Sigmoid colon (tissue), 6 donors: ENCODE measurements at regions not wholly inside any gene's neighbourhood (a gene's known extent, or its start where the extent isn't known, plus 50 kb on each side); places are given as distances from the start of the nearest gene placed in this dataset.

Experiments used
- DNase-seq: peaks from one replicate; pipeline ENCODE4 v3.0.0-alpha.2; 2019
- H3K27ac ChIP-seq, 4 donors: fragments of 200-600 bp; sonication (generic); one replicate each; pipeline ENCODE4 v1.5.1; 2016 to 2019; ENCODE audit warnings: mild to moderate bottlenecking in 1 of 4
- H3K27me3 ChIP-seq, 3 donors: fragments of 200-600 bp; sonication (generic); one replicate each; pipeline ENCODE4 v1.5.1; 2019; ENCODE audit warnings: mild to moderate bottlenecking in 1 of 3
- H3K36me3 ChIP-seq, 4 donors: fragments of 200-600 bp; sonication (generic); one replicate each; pipeline ENCODE4 v1.5.1; 2016 to 2019
- H3K4me1 ChIP-seq, 4 donors: fragments of 200-600 bp; sonication (generic); one replicate each; pipeline ENCODE4 v1.5.1; 2017 to 2019
- H3K4me3 ChIP-seq, 4 donors: fragments of 200-600 bp; sonication (generic); one replicate each; pipeline ENCODE4 v1.5.1; 2017 to 2019; ENCODE audit warnings: mild to moderate bottlenecking in 2 of 4, moderate library complexity in 1 of 4
- H3K9me3 ChIP-seq, 4 donors: fragments of 200-600 bp in 3 of 4; sonication (generic) in 3 of 4; one replicate each; pipeline versions ENCODE4 v1.5.1 to v1.6.1; 2013 to 2019
- EP300 ChIP-seq, 4 donors: sonication (generic); formaldehyde crosslinking; IDR thresholded peaks; one replicate each; pipeline ENCODE4 v1.6.1; 2017; ENCODE audit warnings: antibody characterized with exemption in 4 of 4
- POLR2A ChIP-seq, 2 donors: fragments of 450-650 bp; IDR thresholded peaks; one replicate each; pipeline ENCODE4 v1.6.1; 2016; ENCODE audit warnings: antibody characterized with exemption in 2 of 2, mild to moderate bottlenecking in 2 of 2, moderate library complexity in 2 of 2
- POLR2AphosphoS5 ChIP-seq, 4 donors: sonication (generic); formaldehyde crosslinking; IDR thresholded peaks; one replicate each; pipeline ENCODE4 v1.6.1; 2017; ENCODE audit warnings: antibody characterized with exemption in 4 of 4
- WGBS, 2 donors: extraction: QIAGEN DNeasy Blood & Tissue Kit; methylation state at CpG; one replicate each; pipeline ENCODE4 v1.1.7; 2013; 5-methylcytosine and 5-hydroxymethylcytosine counted together
- intact Hi-C: fragments of 100-400 bp; cut with DNase I; formaldehyde crosslinking; loops from one replicate; pipeline ENCODE4 v1.15.1; 2023
- TF ChIP-seq, protein P1 (sequence below), 4 experiments: fragments of 450-650 bp in 3 of 4; fragments of 200-600 bp in 1 of 4; IDR thresholded peaks; one replicate each; pipeline ENCODE4 v1.5.1; 2016 to 2019; ENCODE audit warnings: antibody characterized with exemption in 4 of 4, mild to moderate bottlenecking in 3 of 4, moderate library complexity in 2 of 4
- donor health status: healthy with polysubstance abuse.
- donor health status: healthy.

DNA sequence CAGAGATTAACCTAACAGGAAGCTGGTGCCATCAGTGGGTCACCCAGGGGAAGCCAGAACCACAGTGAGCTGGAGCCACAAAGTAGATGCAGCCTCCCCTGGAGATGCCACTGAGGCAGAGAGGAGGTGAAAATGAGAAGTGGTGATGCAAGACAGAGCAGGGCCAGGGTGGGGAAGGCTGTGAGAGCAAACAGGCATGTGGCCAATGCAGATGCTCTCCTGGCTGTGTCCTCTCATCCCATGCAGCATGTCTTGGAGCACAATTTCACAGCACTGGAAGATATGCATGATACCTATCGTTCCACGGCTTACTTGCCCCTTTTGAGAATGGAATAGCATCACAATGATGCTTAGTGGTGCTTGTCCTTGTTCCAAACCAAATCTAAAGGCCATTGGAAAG is 126.3 kb downstream of the ABHD5 start:
- H3K4me3 ChIP-seq = no peak overlapping the region
- H3K9me3 ChIP-seq = no peaks in the 10 kb centered on the region
- 89% methylated on average over 2 of the region's 2 CpGs for WGBS, 2 donors
- intact Hi-C loops = no loop called here
- H3K36me3 ChIP-seq = no peaks in the 10 kb centered on the region
- DNase-seq = no peak
- no peak for TF ChIP-seq POLR2AphosphoS5 (IDR thresholded peaks at IDR 0.05)
- TF ChIP-seq, protein P1, sequence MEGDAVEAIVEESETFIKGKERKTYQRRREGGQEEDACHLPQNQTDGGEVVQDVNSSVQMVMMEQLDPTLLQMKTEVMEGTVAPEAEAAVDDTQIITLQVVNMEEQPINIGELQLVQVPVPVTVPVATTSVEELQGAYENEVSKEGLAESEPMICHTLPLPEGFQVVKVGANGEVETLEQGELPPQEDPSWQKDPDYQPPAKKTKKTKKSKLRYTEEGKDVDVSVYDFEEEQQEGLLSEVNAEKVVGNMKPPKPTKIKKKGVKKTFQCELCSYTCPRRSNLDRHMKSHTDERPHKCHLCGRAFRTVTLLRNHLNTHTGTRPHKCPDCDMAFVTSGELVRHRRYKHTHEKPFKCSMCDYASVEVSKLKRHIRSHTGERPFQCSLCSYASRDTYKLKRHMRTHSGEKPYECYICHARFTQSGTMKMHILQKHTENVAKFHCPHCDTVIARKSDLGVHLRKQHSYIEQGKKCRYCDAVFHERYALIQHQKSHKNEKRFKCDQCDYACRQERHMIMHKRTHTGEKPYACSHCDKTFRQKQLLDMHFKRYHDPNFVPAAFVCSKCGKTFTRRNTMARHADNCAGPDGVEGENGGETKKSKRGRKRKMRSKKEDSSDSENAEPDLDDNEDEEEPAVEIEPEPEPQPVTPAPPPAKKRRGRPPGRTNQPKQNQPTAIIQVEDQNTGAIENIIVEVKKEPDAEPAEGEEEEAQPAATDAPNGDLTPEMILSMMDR (IDR thresholded peaks at IDR 0.05) = no peak
- no peak for TF ChIP-seq POLR2A (IDR thresholded peaks at IDR 0.05)
- no peak for TF ChIP-seq EP300 (IDR thresholded peaks at IDR 0.05)
- H3K4me1 ChIP-seq = no peaks in the 10 kb centered on the region
- H3K27ac ChIP-seq = no peak overlapping the region
- no peaks in the 10 kb centered on the region for H3K27me3 ChIP-seq

DNA sequence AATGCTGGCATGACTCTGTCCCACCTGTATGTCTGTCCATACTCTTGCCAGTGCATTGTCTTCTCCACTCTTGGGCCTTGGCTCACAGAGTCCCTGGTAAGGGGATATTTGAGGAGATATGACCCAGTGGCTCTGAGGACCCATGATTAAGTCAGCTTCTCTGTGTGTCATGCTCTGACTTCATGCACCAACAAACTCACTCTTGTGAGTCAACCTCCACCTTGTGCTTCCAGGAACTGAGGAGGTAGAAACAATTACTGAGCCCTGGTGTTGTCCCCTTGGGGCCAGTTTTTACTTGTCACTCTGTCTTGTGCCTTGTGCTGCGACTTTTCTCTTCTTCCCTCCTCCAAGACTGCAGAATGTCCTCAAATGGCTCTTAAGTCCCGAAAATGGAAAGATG is 127.1 kb downstream of the ABHD5 start:
- intact Hi-C loops = no loop called here
- H3K27ac ChIP-seq = no peak overlapping the region
- TF ChIP-seq POLR2A (IDR thresholded peaks at IDR 0.05) (no peak), POLR2AphosphoS5 (IDR thresholded peaks at IDR 0.05) (no peak), EP300 (IDR thresholded peaks at IDR 0.05) (no peak)
- TF ChIP-seq, protein P1 (IDR thresholded peaks at IDR 0.05) = no peak
- H3K27me3 ChIP-seq = no peaks in the 10 kb centered on the region
- H3K36me3 ChIP-seq = no peaks in the 10 kb centered on the region
- H3K4me1 ChIP-seq = no peaks in the 10 kb centered on the region
- no peak for DNase-seq
- WGBS, 2 donors = 80% methylated on average over 2 of the region's 2 CpGs
- H3K4me3 ChIP-seq = no peak overlapping the region
- H3K9me3 ChIP-seq = no peaks in the 10 kb centered on the region

DNA sequence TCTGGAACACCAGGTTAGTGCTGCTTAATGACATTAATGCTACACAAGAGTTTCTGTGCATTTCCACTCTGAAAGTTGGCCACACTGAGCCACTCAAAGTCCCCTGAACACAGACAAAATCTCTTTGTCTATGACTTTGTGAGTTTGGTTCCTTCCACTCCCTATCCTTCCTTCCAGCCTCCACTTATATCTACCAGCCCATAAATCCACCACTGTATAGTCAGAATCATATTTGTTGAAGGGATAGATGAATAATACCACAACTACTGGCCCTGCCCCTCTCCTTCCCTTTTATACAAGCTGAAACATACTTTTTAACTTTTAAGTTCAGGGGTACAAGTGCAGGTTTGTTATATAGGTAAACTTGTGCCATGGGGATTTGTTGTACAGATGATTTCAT is 127.5 kb downstream of the ABHD5 start:
- Histone ChIP-seq H3K36me3 (no peaks in the 10 kb centered on the region), H3K27ac (no peak overlapping the region), H3K27me3 (no peaks in the 10 kb centered on the region), H3K9me3 (no peaks in the 10 kb centered on the region), H3K4me3 (no peak overlapping the region), H3K4me1 (no peaks in the 10 kb centered on the region)
- intact Hi-C loops = no loop called here
- TF ChIP-seq, protein P1 (IDR thresholded peaks at IDR 0.05) = no peak
- no peak for TF ChIP-seq POLR2A (IDR thresholded peaks at IDR 0.05)
- TF ChIP-seq EP300 (IDR thresholded peaks at IDR 0.05) = no peak
- no peak for TF ChIP-seq POLR2AphosphoS5 (IDR thresholded peaks at IDR 0.05)
- no peak for DNase-seq

DNA sequence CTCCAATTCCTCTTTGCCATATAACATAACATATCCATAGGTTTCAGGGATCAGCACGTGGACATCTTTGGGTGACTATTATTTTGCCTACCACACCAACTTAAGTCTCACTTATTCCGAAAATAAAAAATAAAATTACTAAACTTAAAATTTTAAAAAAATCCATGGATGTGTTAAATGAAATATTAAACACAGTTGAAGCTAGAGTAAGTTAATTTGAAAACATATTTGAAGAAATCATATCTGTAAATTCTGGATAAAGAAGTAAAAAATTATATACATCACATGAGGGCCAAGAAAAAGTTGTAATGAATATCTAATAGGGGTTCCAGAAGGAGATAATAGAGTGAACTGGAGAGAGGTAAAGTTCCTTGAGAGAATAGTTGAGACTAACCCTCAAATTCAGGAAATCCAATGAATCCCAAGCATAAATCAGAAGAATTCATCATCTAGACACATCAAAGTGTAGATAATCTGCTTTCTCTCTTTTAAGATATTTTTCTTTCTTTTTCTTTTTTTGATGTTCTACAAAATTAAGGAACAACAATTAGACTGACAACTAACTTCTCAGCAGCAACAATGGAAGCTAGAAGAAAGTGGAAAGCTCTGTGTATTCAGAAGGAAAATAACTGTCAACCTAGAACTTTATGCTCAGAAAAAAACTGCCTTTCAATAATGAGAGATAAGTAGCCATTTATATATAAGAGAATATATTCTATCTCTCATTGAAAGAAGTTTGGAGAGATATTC is 147.4 kb downstream of the ABHD5 start:
- 33 to 37% methylated on average over 2 of the region's 2 CpGs for WGBS, 2 donors
- DNase-seq = no peak
- peaks cover 0 to 4% (median 3%) of the 10 kb centered on the region in 4 donors for H3K9me3 ChIP-seq
- H3K4me3 ChIP-seq = no peak overlapping the region
- H3K36me3 ChIP-seq = no peaks in the 10 kb centered on the region
- TF ChIP-seq, protein P1 (IDR thresholded peaks at IDR 0.05) = no peak
- TF ChIP-seq POLR2A (IDR thresholded peaks at IDR 0.05) (no peak), POLR2AphosphoS5 (IDR thresholded peaks at IDR 0.05) (no peak)
- intact Hi-C loops = no loop called here
- no peak overlapping the region for H3K27ac ChIP-seq
- H3K27me3 ChIP-seq = no peaks in the 10 kb centered on the region
- H3K4me1 ChIP-seq = no peaks in the 10 kb centered on the region

DNA sequence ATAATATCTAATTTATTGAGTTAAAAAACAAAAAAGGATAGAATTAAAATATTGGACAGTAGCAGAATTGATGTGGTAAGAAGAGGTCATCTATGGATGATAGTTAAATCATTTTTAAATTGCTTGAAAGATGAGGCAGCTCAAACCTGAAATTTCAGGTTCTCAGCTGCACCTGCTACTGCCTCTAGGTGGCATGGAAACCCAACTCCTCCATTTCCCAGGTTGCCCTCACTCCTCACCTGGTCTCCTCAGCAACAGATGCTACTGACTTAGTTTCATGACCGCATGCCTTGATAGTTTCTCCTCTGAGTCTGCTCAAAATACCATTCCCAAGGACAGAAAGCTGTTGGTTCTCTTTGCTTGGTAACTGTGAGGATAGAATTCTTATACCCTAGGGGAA is 148.1 kb downstream of the ABHD5 start:
- Histone ChIP-seq H3K36me3 (no peaks in the 10 kb centered on the region), H3K4me1 (no peaks in the 10 kb centered on the region), H3K9me3 (peaks cover 0 to 4% (median 3%) of the 10 kb centered on the region in 4 donors), H3K27ac (no peak overlapping the region), H3K27me3 (no peaks in the 10 kb centered on the region), H3K4me3 (no peak overlapping the region)
- no peak for TF ChIP-seq EP300 (IDR thresholded peaks at IDR 0.05)
- TF ChIP-seq, protein P1 (IDR thresholded peaks at IDR 0.05) = no peak
- TF ChIP-seq POLR2AphosphoS5 (IDR thresholded peaks at IDR 0.05) = no peak
- no peak for TF ChIP-seq POLR2A (IDR thresholded peaks at IDR 0.05)
- WGBS, 2 donors = 86 to 89% methylated on average over 1 of the region's 1 CpG
- intact Hi-C loops = no loop called here
- DNase-seq = no peak
